ENCODE measurements at regions not wholly inside any gene's neighbourhood (a gene's known extent, or its start where the extent isn't known, plus 50 kb on each side); places are given as distances from the start of the nearest gene placed in this dataset.

DNA sequence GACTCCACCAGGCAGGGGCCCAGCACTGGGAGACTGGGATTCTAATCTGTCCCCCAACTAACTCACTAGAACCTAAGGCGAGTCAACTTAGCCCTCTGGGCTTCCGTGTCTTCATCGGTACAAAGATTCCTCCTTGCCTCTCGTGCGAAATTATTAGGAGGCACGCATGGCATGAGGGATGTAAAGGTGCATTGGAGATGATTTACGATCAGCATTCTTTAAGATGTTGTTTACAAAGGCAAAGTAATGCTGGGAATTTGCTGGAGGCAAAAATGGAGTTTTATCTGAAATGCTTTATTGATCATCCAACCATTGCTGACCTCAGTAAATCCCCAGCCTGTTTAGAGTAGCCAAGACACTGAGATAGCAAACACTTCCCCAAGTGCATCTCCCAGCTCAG lies 171.8 kb upstream of the KLHL29 start:
- H3K9me3 ChIP-seq (ENCODE audit: control insufficient read depth, low read length) = no peaks in the 10 kb centered on the region
- H3K36me3 ChIP-seq (ENCODE audit: control insufficient read depth, insufficient read depth, low read length) = no peaks in the 10 kb centered on the region
- H3K27ac ChIP-seq (ENCODE audit: low read depth, low read length, severe bottlenecking) = no peak overlapping the region
- H3K4me1 ChIP-seq (ENCODE audit: control insufficient read depth, insufficient read depth, low read length, poor library complexity, severe bottlenecking) = no peaks in the 10 kb centered on the region
- 90 to 94% methylated on average over 7 of the region's 7 CpGs for WGBS, 2 experiments (ENCODE audit: insufficient coverage in 2 of 2)
- H3K4me3 ChIP-seq (ENCODE audit: extremely low read depth, insufficient read depth, low read length, poor library complexity, severe bottlenecking) = no peak overlapping the region

DNA sequence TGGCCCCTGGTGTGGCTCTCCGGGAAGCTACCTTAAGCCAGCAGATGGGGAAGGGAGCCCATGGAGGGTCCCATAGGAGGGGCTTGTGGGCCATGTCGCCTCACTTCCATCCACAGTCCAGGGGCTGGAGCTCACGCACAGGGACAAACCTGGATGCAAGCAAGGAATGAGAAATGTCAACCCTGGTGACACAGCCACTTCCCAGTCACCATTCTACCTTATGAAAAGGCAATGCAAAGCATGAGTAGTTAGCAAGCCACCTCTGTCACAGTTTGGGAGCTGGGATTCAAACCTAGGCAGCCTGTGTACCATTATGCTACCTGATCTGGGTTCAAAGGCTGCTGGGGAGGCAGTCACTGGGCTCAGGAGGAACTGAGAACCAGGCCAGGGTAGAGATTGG lies 170.0 kb upstream of the KLHL29 start:
- WGBS, 2 experiments (ENCODE audit: insufficient coverage in 2 of 2) = 94 to 100% methylated on average over 3 of the region's 3 CpGs
- Histone ChIP-seq H3K4me1 (ENCODE audit: control insufficient read depth, insufficient read depth, low read length, poor library complexity, severe bottlenecking) (no peaks in the 10 kb centered on the region), H3K36me3 (ENCODE audit: control insufficient read depth, insufficient read depth, low read length) (no peaks in the 10 kb centered on the region), H3K9me3 (ENCODE audit: control insufficient read depth, low read length) (no peaks in the 10 kb centered on the region), H3K4me3 (ENCODE audit: extremely low read depth, insufficient read depth, low read length, poor library complexity, severe bottlenecking) (no peak overlapping the region), H3K27ac (ENCODE audit: low read depth, low read length, severe bottlenecking) (no peak overlapping the region)

DNA sequence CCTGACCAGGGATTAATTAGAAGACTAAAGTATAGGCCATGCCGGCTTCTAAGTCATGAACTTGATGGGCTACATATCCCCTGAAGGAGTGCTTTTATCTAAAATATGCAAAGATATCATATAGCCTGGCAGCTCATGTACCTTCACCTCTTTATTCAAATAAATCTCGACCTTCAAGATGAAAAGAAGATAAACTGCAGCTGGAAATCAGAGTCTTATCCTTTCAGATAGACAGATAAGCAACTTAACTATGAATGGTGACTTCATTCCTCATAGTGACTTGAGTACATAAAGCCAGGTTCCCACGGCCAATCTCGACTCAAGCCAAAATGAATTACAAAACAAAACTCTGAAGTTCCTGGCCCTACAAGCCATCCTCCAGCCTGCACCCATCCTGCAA lies 165.3 kb upstream of the KLHL29 start:
- 92% methylated on average over 4 of the region's 4 CpGs; no CpG with 5 or more reads in 1 of the 2 experiments for WGBS, 2 experiments (ENCODE audit: insufficient coverage in 2 of 2)
- Histone ChIP-seq H3K9me3 (ENCODE audit: control insufficient read depth, low read length) (no peaks in the 10 kb centered on the region), H3K4me3 (ENCODE audit: extremely low read depth, insufficient read depth, low read length, poor library complexity, severe bottlenecking) (no peak overlapping the region), H3K4me1 (ENCODE audit: control insufficient read depth, insufficient read depth, low read length, poor library complexity, severe bottlenecking) (no peaks in the 10 kb centered on the region), H3K27ac (ENCODE audit: low read depth, low read length, severe bottlenecking) (no peak overlapping the region), H3K36me3 (ENCODE audit: control insufficient read depth, insufficient read depth, low read length) (no peaks in the 10 kb centered on the region)

DNA sequence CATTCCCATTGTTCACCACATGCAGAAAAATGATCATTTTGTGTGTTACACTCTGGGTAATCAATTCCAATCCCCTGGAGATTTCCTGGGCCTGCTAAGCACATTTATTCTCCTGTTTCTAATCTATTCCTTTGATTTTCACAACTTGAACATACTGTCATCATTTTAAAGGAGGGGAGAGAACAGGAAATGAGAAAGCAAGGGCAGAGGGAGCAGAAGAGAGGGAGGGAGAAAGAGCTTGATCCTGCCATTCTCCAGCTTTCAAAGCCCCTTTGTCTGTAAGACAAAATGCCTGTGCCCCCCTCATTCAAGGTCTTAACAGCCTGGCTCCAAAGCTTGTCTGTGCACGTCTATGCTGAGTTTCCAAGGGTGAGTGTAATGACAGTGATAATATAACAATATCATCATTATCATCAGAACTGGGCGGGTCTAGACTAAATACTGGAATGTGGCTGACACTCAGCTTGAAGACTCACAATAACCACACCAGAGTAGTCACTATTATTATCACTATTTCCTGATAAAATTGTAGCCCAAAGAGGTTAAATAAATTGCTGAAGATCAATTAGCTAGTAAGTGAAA lies 164.4 kb upstream of the KLHL29 start:
- Histone ChIP-seq H3K27ac (ENCODE audit: low read depth, low read length, severe bottlenecking) (peak overlapping the region; percentile 3), H3K9me3 (ENCODE audit: control insufficient read depth, low read length) (no peaks in the 10 kb centered on the region), H3K4me1 (ENCODE audit: control insufficient read depth, insufficient read depth, low read length, poor library complexity, severe bottlenecking) (no peaks in the 10 kb centered on the region), H3K4me3 (ENCODE audit: extremely low read depth, insufficient read depth, low read length, poor library complexity, severe bottlenecking) (no peak overlapping the region), H3K36me3 (ENCODE audit: control insufficient read depth, insufficient read depth, low read length) (no peaks in the 10 kb centered on the region)
- WGBS, 2 experiments (ENCODE audit: insufficient coverage in 2 of 2) = no CpG with 5 or more reads among the region's 2 CpGs

DNA sequence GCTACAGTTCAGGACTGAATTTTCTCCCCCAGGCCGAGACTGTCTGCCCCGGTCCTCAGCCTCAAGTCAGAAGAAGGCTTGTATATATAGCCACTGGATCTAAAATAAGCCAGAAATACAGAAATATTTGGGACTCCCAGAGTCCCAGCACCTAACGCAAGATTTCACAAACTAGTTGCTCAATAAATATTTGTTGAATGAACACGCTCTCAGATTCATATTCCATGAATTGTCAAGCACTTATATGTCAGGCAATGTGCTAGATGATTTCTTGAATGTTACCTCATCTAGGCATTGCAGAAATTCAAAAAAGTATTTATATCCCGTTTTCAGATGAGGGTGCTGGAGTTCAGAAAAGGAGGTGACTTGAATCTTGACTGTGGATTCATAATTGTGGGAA lies 163.7 kb upstream of the KLHL29 start:
- no peak overlapping the region for H3K4me3 ChIP-seq (ENCODE audit: extremely low read depth, insufficient read depth, low read length, poor library complexity, severe bottlenecking)
- no peaks in the 10 kb centered on the region for H3K36me3 ChIP-seq (ENCODE audit: control insufficient read depth, insufficient read depth, low read length)
- no peaks in the 10 kb centered on the region for H3K9me3 ChIP-seq (ENCODE audit: control insufficient read depth, low read length)
- H3K27ac ChIP-seq (ENCODE audit: low read depth, low read length, severe bottlenecking) = no peak overlapping the region
- H3K4me1 ChIP-seq (ENCODE audit: control insufficient read depth, insufficient read depth, low read length, poor library complexity, severe bottlenecking) = no peaks in the 10 kb centered on the region
- WGBS, 2 experiments (ENCODE audit: insufficient coverage in 2 of 2) = 92 to 100% methylated on average over 1 to 3 of the region's 5 CpGs

DNA sequence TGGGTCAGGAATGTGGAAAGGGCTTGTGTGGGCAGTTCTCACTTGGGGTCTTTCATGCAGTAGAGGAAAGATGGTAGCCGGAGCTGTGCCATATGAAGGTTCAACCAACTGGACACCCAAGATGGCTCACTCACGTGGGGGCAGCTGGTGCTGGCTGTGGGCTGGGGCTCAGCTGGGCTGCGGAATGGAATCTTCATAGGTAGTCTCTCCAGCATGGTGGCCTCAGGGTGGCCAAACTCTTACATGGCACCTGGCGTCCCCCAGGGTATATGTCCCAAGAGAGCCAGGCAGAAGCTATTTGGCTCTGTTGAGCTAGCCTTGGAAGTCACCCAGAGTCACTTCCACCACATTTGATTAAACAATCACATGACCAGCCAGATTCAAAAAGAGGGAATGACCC lies 163.1 kb upstream of the KLHL29 start:
- no peak overlapping the region for H3K4me3 ChIP-seq (ENCODE audit: extremely low read depth, insufficient read depth, low read length, poor library complexity, severe bottlenecking)
- WGBS, 2 experiments (ENCODE audit: insufficient coverage in 2 of 2) = 92 to 100% methylated on average over 3 to 4 of the region's 4 CpGs
- H3K9me3 ChIP-seq (ENCODE audit: control insufficient read depth, low read length) = no peaks in the 10 kb centered on the region
- H3K4me1 ChIP-seq (ENCODE audit: control insufficient read depth, insufficient read depth, low read length, poor library complexity, severe bottlenecking) = no peaks in the 10 kb centered on the region
- no peak overlapping the region for H3K27ac ChIP-seq (ENCODE audit: low read depth, low read length, severe bottlenecking)
- H3K36me3 ChIP-seq (ENCODE audit: control insufficient read depth, insufficient read depth, low read length) = no peaks in the 10 kb centered on the region

DNA sequence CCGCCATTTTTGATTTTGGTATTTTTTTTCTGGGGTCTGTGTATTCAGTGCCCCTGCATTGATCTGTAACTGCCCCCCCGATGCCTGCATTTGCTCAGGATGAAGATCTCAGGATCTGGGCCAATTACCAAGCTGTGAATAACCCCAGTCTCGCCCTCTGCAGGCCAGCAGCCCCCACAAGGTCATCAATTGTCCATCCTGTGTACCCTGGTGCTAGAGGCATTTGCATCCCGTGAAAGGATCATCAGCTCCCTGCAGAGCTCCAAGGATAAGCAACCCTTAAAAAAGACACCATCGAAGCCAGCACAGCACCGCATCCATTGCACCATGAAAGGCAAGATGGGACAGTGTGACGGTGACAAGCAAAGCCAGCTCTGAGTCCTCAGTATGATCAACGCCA lies 154.1 kb upstream of the KLHL29 start:
- WGBS, 2 experiments (ENCODE audit: insufficient coverage in 2 of 2) = 74 to 75% methylated on average over 4 to 7 of the region's 8 CpGs
- no peaks in the 10 kb centered on the region for H3K9me3 ChIP-seq (ENCODE audit: control insufficient read depth, low read length)
- no peak overlapping the region for H3K27ac ChIP-seq (ENCODE audit: low read depth, low read length, severe bottlenecking)
- H3K36me3 ChIP-seq (ENCODE audit: control insufficient read depth, insufficient read depth, low read length) = no peaks in the 10 kb centered on the region
- H3K4me1 ChIP-seq (ENCODE audit: control insufficient read depth, insufficient read depth, low read length, poor library complexity, severe bottlenecking) = no peaks in the 10 kb centered on the region
- H3K4me3 ChIP-seq (ENCODE audit: extremely low read depth, insufficient read depth, low read length, poor library complexity, severe bottlenecking) = no peak overlapping the region

DNA sequence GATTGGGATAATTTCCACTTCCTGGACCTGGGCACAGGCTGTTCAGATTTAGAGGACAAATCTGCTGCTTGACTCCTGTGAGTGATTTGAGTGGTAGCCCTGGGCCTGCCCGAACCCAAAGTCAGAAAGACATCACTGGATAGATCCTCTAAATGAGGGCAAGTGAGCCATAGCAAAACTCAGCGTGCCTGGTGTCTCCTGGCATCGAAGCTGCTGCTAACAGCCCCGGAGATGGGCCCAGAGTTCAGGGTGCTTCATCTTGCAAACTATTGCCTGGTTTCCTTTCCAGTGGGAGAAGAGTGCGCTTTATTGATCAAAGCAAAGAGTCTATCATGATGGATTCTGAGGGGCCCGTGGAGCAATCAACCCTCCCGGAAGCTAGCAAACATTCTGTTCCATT lies 153.1 kb upstream of the KLHL29 start:
- no peak overlapping the region for H3K27ac ChIP-seq (ENCODE audit: low read depth, low read length, severe bottlenecking)
- H3K4me1 ChIP-seq (ENCODE audit: control insufficient read depth, insufficient read depth, low read length, poor library complexity, severe bottlenecking) = no peaks in the 10 kb centered on the region
- no peak overlapping the region for H3K4me3 ChIP-seq (ENCODE audit: extremely low read depth, insufficient read depth, low read length, poor library complexity, severe bottlenecking)
- H3K9me3 ChIP-seq (ENCODE audit: control insufficient read depth, low read length) = no peaks in the 10 kb centered on the region
- 93% methylated on average over 7 of the region's 7 CpGs for WGBS, 2 experiments (ENCODE audit: insufficient coverage in 2 of 2)
- no peaks in the 10 kb centered on the region for H3K36me3 ChIP-seq (ENCODE audit: control insufficient read depth, insufficient read depth, low read length)

DNA sequence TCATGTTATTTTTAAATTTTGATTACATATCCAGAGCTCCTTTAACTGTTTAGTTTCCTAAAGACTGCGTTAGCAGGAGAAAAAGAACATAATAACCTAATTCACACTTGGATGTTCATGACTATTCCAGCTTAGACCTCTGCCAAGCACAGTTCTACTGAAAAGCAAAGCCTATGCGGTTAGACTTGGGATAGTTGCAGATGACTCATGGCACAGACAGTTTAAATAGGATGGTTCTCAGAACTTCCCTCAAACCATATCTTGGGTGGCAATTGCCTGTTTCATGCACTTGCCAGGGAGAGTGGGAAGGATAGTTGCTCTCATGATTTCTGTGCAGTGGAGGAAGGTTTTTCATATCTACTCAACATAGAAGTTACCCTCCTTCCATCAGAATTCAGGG lies 149.7 kb upstream of the KLHL29 start:
- Histone ChIP-seq H3K4me1 (ENCODE audit: control insufficient read depth, insufficient read depth, low read length, poor library complexity, severe bottlenecking) (no peaks in the 10 kb centered on the region), H3K9me3 (ENCODE audit: control insufficient read depth, low read length) (no peaks in the 10 kb centered on the region), H3K4me3 (ENCODE audit: extremely low read depth, insufficient read depth, low read length, poor library complexity, severe bottlenecking) (no peak overlapping the region), H3K27ac (ENCODE audit: low read depth, low read length, severe bottlenecking) (no peak overlapping the region), H3K36me3 (ENCODE audit: control insufficient read depth, insufficient read depth, low read length) (no peaks in the 10 kb centered on the region)
- WGBS, 2 experiments (ENCODE audit: insufficient coverage in 2 of 2) = 93% methylated on average over 2 of the region's 2 CpGs; no CpG with 5 or more reads in 1 of the 2 experiments

DNA sequence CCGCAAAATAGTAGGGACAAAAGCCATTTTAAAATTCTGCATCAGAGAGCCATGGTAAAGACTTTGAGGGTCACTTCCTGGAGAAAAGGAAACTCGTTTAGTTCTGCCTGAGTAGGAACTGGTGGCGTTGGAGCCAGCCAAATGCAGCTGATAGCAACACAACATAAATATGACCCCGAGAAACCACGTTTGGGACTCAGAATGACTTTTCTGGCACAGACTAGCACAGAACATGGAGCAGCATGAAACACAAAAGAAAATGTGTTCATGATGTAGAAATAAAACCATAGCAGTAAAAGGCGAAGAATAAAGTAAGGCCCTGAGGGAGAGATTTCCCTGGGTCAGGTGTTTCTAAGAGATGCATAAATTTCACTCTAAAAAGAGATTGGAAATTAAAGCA lies 149.2 kb upstream of the KLHL29 start:
- no peaks in the 10 kb centered on the region for H3K4me1 ChIP-seq (ENCODE audit: control insufficient read depth, insufficient read depth, low read length, poor library complexity, severe bottlenecking)
- no peaks in the 10 kb centered on the region for H3K9me3 ChIP-seq (ENCODE audit: control insufficient read depth, low read length)
- 95 to 100% methylated on average over 2 to 6 of the region's 6 CpGs for WGBS, 2 experiments (ENCODE audit: insufficient coverage in 2 of 2)
- no peaks in the 10 kb centered on the region for H3K36me3 ChIP-seq (ENCODE audit: control insufficient read depth, insufficient read depth, low read length)
- H3K4me3 ChIP-seq (ENCODE audit: extremely low read depth, insufficient read depth, low read length, poor library complexity, severe bottlenecking) = no peak overlapping the region
- no peak overlapping the region for H3K27ac ChIP-seq (ENCODE audit: low read depth, low read length, severe bottlenecking)

DNA sequence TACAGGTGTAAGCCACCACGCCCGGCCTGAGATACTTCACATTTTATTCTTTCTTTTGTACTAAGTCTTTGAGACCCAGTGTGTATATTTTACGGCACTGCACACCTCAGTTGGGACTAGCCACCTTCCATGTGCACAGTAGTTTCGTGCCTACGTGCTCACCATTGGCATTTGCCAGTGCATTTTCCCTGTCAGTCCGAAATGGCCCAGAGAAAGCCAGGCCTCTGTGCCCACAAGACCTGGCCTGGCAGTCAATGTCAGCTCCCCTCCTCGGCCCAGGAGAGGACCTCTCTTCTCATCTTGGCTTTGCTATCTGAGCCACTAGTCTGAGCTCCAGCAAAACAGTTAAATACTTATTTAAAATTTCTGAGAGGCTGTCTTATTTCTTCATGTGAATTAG lies 147.8 kb upstream of the KLHL29 start:
- no peaks in the 10 kb centered on the region for H3K9me3 ChIP-seq (ENCODE audit: control insufficient read depth, low read length)
- 90 to 98% methylated on average over 6 to 7 of the region's 7 CpGs for WGBS, 2 experiments (ENCODE audit: insufficient coverage in 2 of 2)

More for the DNA sequence above, 147.8 kb upstream of the KLHL29 start:
- Histone ChIP-seq H3K4me1 (ENCODE audit: control insufficient read depth, insufficient read depth, low read length, poor library complexity, severe bottlenecking) (peaks cover 6% of the 10 kb centered on the region), H3K4me3 (ENCODE audit: extremely low read depth, insufficient read depth, low read length, poor library complexity, severe bottlenecking) (no peak overlapping the region), H3K27ac (ENCODE audit: low read depth, low read length, severe bottlenecking) (no peak overlapping the region), H3K36me3 (ENCODE audit: control insufficient read depth, insufficient read depth, low read length) (no peaks in the 10 kb centered on the region)
